GM18507 (cell line): ENCODE measurements at regions not wholly inside any gene's neighbourhood (a gene's known extent, or its start where the extent isn't known, plus 50 kb on each side); places are given as distances from the start of the nearest gene placed in this dataset.

Source experiments
- DNase-seq: peaks from one replicate; pipeline ENCODE4 v3.0.0; 2011; ENCODE audit warnings: low read depth; ENCODE audit not compliant: insufficient read length; ENCODE audit errors: extremely low spot score
- FAIRE-seq: peaks from 2 replicates; lab custom pipeline; 2011; peaks lifted over from hg19 to GRCh38; lab: Jason Lieb, UNC

- no peak for FAIRE-seq
- DNase-seq, result no peak
These were observed 230.3 kb upstream of the PFKP start for GRCh38 chr10:2836921-2837662.

DNA sequence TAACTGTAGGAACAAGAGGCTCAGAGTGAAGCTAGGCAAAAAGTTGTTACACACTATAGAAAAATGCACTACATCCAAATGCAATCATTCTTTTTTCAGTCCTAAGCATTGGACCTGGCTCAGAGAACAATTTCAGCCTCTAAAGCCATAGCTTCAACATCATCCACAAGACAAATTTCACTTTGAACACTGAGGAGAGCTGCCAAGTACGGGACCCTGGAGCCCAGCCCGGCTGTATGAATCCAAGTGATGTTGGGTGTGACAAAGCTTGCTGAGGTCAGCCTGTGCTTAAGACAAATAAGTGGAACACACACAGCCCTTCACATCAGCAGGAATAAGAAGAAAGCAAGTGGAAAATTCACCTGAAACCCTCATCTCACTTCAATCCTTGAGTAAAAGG, 233.1 kb upstream of the PFKP start:
- no peak for DNase-seq
- FAIRE-seq, result no peak

DNA sequence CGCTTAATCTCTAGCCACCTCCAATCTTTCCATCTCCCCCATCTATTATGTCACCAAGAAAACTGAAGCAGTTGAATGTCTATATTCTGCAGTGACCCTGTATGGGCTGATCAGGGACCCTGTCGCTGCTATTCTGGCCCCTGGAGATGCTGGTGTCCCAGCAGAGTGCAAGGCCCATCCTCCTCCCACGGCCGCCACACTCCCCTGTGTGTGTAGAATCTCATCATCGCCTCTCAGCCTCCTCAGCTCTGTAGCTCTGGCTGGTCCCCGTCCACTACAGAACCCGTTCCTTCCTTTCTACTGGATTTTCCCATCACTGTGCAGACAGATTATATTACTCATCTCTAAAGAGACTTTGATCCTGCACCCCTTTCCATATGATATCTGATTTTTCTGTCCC, 235.8 kb upstream of the PFKP start:
- FAIRE-seq, result no peak
- no peak for DNase-seq

- FAIRE-seq (no peak), DNase-seq (no peak)
These were observed 238.6 kb upstream of the PFKP start for GRCh38 chr10:2828741-2829140.

GRCh38 chr10:2826675-2827074, 240.7 kb upstream of the PFKP start:
- DNase-seq, result no peak
- no peak for FAIRE-seq

DNA sequence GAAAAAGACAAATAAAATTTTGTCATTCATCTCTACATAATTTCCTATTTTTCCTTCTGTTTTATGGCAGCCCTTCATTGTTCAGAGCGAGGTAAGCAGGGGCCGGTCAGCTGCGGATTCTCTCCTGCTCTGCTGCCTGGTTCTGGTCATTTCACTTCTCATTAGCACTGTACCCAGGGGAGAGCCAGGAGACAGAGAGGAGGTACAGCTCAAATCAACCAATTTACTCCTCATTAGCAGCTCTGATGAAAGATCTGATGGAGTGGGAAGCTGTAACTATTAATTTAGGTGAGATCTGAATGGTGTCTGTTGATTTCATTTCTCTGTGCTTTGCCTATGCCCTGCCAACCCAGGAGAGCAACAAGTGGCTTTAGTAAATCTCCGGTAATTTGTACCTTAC, 241.5 kb upstream of the PFKP start:
- no peak for FAIRE-seq
- DNase-seq, result no peak

DNA sequence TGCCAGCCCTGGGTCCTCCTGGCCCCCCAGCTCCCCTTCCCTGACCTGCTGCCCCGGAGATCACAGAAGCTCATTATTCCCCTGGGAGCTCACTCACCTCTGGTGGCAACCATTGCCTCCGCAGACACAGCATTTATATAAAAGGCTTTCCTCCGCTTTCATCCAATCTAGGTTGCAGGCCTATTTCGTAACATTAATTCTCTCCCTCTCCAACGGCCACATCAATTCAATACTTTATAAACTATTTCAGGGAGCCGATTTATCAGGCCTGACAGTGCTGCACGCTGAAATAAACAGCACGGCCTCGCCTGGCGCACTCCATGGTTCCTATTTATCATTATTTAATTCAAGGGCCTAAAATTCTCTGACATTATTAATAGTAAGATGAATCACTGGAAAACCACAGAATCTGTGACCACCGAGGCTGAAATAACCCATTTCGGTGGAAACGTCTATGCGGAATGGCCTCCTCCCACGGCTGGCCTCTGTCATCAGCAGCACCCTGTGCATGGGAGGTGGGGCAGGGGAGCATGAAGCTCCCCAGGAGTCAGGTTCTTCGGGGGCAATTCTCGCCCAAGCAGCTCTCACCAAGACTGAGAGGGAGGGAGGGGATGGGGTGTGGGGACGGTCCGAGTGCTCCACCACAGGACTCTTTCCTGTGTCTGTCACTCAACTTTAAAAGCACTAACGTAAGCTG, 249.3 kb upstream of the PFKP start:
- no peak for DNase-seq
- no peak for FAIRE-seq

DNA sequence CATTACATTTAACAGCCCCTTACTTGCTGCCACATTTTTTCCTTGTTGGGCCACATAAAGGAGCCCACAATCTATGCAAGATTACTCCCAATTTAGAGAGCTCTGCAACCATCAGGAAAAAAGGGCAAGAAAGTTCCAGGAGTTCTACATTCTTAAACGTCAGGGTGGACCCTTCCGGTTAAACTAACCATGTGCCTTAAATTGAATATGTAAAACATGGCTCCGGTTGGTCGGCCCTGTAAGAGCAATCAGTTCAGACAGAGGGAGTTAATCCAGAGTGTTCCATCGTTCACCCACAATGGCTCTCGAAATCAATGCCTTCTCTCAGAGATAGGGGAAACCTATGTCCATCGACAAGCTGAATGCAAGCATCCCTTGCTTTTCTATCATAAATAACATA, 253.7 kb upstream of the PFKP start:
- no peak for FAIRE-seq

GRCh38 chr10:2813286-2813685, 254.1 kb upstream of the PFKP start:
- FAIRE-seq (no peak), DNase-seq (no peak)

More for the DNA sequence above, 253.7 kb upstream of the PFKP start:
- DNase-seq, result no peak

DNA sequence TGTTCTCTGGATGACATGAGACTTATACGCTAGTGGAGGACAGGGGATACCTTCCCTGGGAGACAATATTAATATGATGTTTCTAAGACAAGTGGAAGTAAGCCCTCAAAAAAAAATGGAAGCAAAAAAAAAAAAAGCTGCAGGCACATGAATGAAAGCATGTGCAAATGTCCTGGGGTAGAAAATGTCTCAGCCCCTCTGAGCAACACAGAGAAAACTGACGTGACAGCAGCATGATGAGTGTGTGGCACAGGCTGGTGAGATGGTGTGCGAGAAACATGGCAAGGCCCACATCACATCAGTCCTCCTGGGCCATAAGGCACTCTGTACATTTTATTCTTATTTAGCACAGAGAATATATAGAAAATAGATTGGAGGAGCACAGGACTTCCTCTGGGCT, 254.7 kb upstream of the PFKP start:
- DNase-seq (no peak), FAIRE-seq (no peak)

DNA sequence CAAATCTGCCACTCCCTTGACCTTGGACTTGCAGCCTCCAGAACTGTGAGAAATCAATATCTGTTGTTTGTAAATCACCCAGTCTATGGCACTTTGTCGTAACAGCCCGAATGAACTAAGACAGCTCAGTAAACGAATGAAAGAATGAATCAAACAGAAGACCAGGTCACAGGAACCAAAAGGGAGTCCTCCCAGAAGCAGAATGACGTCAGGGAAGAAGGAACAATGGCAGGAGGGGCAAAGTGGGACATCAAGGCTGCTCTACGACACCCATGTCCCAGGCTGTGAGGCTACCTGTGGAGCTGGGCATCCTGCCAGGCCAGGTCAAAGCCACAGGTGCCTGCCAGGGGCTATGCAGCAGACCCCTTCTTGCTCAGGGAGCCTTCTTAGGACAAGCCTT, 267.2 kb upstream of the PFKP start:
- FAIRE-seq, result no peak
- no peak for DNase-seq

DNA sequence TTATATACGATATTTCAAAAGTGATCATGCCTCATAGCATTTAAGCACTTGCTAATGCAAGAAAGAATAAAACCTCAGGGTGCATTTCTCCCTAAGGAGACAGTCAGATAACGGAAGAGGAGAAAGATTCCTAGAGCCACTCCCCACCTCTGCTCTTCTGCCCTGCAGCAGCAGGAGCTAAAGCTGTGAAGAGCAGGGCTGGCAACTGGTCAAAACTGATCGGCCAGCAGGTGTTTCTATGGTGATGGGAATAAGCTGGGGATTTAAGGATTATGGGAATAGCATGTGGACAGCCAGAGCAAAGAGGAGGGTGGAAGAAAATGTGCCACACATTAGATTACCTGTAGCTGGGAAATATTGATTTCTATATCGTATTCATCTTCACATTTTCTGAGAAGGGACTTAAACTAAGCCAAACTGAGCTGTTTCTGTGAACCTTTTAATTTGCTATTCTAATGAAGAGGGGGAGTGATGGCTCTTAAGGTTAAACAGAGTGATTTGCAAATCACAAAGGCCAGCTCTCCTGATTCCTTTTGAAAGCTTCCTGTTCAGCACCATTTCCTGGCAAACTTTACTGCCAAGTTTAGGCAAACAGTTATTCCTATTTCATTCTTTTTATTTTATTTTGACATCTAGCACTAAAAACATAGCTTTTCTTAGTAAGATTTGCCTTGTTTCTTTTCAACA, 268.9 kb upstream of the PFKP start:
- FAIRE-seq, result no peak
- DNase-seq, result no peak

- FAIRE-seq (peak; percentile 60), DNase-seq (no peak)
These were observed 275.4 kb upstream of the PFKP start for GRCh38 chr10:2791774-2792443.

- DNase-seq (no peak), FAIRE-seq (no peak)
These were observed 276.8 kb upstream of the PFKP start for GRCh38 chr10:2790396-2791188.

GRCh38 chr10:2786251-2786650, 281.1 kb upstream of the PFKP start:
- DNase-seq (no peak), FAIRE-seq (no peak)

GRCh38 chr10:2784766-2785165, 282.6 kb upstream of the PFKP start:
- DNase-seq (no peak), FAIRE-seq (no peak)

- FAIRE-seq (no peak), DNase-seq (no peak)
These were observed 284.4 kb upstream of the PFKP start for GRCh38 chr10:2782950-2783349.

DNA sequence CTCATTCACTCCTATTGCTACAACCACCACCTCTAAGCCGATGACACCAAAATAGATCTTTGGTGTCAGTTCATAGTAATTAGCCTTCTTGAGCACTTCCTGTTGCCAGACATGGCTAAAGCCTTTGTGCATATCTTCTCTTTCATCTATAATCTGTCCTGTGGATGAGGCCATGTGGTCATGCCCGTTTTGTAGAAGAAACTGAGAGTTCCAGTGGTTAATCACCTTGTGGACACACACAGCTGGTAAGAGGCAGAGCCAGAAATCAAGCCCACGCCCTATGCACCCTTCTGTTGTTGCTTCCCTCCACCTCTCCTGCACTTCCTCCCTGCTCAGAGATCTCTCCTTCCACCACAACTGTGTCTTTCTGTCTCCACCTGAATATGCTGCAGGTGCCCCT, 285.1 kb upstream of the PFKP start:
- no peak for DNase-seq
- FAIRE-seq, result no peak

DNA sequence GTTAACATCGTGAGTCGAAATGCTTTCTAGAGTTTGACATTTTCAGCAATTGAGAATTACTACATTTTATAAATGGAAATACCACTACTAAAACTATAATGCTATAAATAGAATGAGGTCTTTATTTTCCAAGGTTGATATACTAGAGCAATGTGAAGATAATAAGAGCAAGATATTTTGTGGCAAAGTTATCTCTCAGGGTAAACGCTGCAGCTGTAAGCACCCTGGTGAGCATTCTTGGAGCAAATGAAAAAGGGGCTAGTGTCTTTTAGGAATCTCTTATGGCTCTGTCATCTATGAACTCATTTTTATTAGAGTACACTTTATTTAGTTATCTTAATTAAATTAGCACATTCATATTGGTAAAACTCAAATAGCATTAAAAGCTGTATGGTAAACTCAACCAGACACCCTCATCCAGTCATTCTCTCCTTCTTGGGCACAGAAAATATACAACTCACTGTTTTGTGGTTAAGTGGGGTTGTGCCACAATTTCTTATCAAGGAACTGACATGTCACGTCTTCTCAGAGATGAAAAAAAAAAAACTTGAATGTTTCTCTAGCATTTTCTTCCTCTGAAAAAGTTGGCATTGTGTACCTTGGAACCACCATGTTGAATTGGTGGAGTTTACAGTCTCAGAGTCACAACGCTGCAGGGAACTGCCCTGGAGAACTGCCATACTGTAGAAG, 289.5 kb upstream of the PFKP start:
- DNase-seq (no peak), FAIRE-seq (no peak)
